ENCODE measurements at regions not wholly inside any gene's neighbourhood (a gene's known extent, or its start where the extent isn't known, plus 50 kb on each side); places are given as distances from the start of the nearest gene placed in this dataset.

DNA sequence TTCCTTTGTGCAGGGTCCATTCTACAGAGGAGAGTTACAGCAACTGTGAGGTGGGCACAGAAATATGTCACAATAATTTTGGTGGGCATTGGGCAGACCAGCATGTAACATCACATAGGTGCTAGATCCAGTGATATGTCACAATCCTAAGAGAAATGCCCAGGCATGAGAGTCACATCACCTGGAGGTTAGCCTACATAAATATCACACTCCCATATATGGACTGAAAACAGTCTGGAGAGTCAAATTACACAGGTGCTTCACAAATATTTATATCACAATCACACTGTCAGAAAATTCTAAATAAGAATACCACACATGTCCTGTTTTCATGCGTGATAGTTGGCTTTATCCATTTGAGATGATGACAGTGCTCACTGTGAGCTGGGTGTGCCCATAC lies 903.7 kb upstream of the AMELY start:
- no peak overlapping the region for H3K4me3 Mint-ChIP-seq
- H3K27me3 Mint-ChIP-seq (ENCODE audit: low read depth in 3 of 3), result no peaks in the 10 kb centered on the region
- H3K4me1 Mint-ChIP-seq, result peaks cover 25% of the 10 kb centered on the region
- TF ChIP-seq, protein P1, sequence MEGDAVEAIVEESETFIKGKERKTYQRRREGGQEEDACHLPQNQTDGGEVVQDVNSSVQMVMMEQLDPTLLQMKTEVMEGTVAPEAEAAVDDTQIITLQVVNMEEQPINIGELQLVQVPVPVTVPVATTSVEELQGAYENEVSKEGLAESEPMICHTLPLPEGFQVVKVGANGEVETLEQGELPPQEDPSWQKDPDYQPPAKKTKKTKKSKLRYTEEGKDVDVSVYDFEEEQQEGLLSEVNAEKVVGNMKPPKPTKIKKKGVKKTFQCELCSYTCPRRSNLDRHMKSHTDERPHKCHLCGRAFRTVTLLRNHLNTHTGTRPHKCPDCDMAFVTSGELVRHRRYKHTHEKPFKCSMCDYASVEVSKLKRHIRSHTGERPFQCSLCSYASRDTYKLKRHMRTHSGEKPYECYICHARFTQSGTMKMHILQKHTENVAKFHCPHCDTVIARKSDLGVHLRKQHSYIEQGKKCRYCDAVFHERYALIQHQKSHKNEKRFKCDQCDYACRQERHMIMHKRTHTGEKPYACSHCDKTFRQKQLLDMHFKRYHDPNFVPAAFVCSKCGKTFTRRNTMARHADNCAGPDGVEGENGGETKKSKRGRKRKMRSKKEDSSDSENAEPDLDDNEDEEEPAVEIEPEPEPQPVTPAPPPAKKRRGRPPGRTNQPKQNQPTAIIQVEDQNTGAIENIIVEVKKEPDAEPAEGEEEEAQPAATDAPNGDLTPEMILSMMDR (IDR thresholded peaks at IDR 0.05), result no peak
- Histone ChIP-seq H4K20me1 (ENCODE audit: insufficient read depth, low read length) (no peaks in the 10 kb centered on the region), H3K4me1 (ENCODE audit: control insufficient read depth in 1 of 2, insufficient read depth in 2 of 2, low read length in 2 of 2) (peaks cover 0 to 22% of the 10 kb centered on the region in 2 donors), H3K79me2 (ENCODE audit: insufficient read depth, low read length) (no peaks in the 10 kb centered on the region), H3K9ac (ENCODE audit: insufficient read depth, low read length, poor library complexity, severe bottlenecking) (no peak overlapping the region), H3K36me3 (replicated peaks in 1 of 2; ENCODE audit: control insufficient read depth in 1 of 2, insufficient read depth in 2 of 2, low read length in 2 of 2) (no peaks in the 10 kb centered on the region), H2AFZ (ENCODE audit: insufficient read depth, low read depth, low read length, poor library complexity, severe bottlenecking) (no peak overlapping the region), H3K4me3 (replicated peaks in 1 of 3; ENCODE audit: low read depth in 2 of 3, low read length in 3 of 3) (no peak overlapping the region), H3K9me3 (replicated peaks in 1 of 2; ENCODE audit: control insufficient read depth in 1 of 2, insufficient read depth in 1 of 2, low read length in 2 of 2) (no peaks in the 10 kb centered on the region), H3K4me2 (replicated peaks; ENCODE audit: extremely low read depth, low read length, poor library complexity, severe bottlenecking) (no peak overlapping the region), H3K27ac (ENCODE audit: low read depth in 1 of 2, low read length in 2 of 2) (no peak overlapping the region), H3K27me3 (ENCODE audit: control insufficient read depth in 2 of 2, insufficient read depth in 2 of 2, low read length in 2 of 2) (no peaks in the 10 kb centered on the region)
- no peak overlapping the region for H3K27ac Mint-ChIP-seq
- no CpG with 5 or more reads among the region's 1 CpG for WGBS (ENCODE audit: insufficient coverage)
- no peaks in the 10 kb centered on the region for H3K9me3 Mint-ChIP-seq
- no peak for DNase-seq
- intact Hi-C loops (cut with micrococcal nuclease), result no loop called here
- H3K36me3 Mint-ChIP-seq, result no peaks in the 10 kb centered on the region

DNA sequence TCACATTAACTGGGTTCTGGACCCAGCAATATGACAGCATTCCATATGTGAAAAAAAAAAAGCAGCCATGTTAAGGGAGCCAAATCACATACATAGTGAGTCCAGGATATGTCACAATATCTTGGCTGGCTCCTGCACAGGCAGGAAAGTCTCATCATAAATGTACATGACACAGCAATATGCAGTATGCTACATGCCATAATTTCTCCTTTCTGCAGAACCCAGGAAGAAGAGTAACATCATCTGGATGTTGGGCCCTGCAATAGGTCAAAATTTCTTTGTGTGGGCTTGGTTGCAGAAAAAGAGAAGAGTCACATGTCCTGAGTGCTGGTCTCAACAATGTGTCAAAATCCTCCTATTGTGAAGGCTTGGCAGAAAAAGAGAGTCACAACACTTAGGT lies 902.8 kb upstream of the AMELY start:
- no peaks in the 10 kb centered on the region for H3K79me2 ChIP-seq (ENCODE audit: insufficient read depth, low read length)
- TF ChIP-seq, protein P1 (IDR thresholded peaks at IDR 0.05), result no peak

More for the DNA sequence above, 902.8 kb upstream of the AMELY start:
- intact Hi-C loops (cut with micrococcal nuclease), result no loop called here
- Histone ChIP-seq H3K9ac (ENCODE audit: insufficient read depth, low read length, poor library complexity, severe bottlenecking) (no peak overlapping the region), H3K9me3 (replicated peaks in 1 of 2; ENCODE audit: control insufficient read depth in 1 of 2, insufficient read depth in 1 of 2, low read length in 2 of 2) (no peaks in the 10 kb centered on the region), H3K4me3 (replicated peaks in 1 of 3; ENCODE audit: low read depth in 2 of 3, low read length in 3 of 3) (no peak overlapping the region), H3K27ac (ENCODE audit: low read depth in 1 of 2, low read length in 2 of 2) (peak overlapping the region in 1 of 2 donors; percentile 43), H3K4me1 (ENCODE audit: control insufficient read depth in 1 of 2, insufficient read depth in 2 of 2, low read length in 2 of 2) (peaks cover 0 to 31% of the 10 kb centered on the region in 2 donors), H3K4me2 (replicated peaks; ENCODE audit: extremely low read depth, low read length, poor library complexity, severe bottlenecking) (no peak overlapping the region), H4K20me1 (ENCODE audit: insufficient read depth, low read length) (no peaks in the 10 kb centered on the region), H2AFZ (ENCODE audit: insufficient read depth, low read depth, low read length, poor library complexity, severe bottlenecking) (no peak overlapping the region), H3K27me3 (ENCODE audit: control insufficient read depth in 2 of 2, insufficient read depth in 2 of 2, low read length in 2 of 2) (no peaks in the 10 kb centered on the region), H3K36me3 (replicated peaks in 1 of 2; ENCODE audit: control insufficient read depth in 1 of 2, insufficient read depth in 2 of 2, low read length in 2 of 2) (no peaks in the 10 kb centered on the region)
- H3K27me3 Mint-ChIP-seq (ENCODE audit: low read depth in 3 of 3), result no peaks in the 10 kb centered on the region
- no peaks in the 10 kb centered on the region for H3K36me3 Mint-ChIP-seq
- H3K9me3 Mint-ChIP-seq, result no peaks in the 10 kb centered on the region
- peak in 2 of 3 donors; percentile 62 to 69 for DNase-seq
- no peak overlapping the region for H3K4me3 Mint-ChIP-seq
- H3K4me1 Mint-ChIP-seq, result peaks cover 31% of the 10 kb centered on the region
- H3K27ac Mint-ChIP-seq, result peak overlapping the region in 2 of 7 donors; percentile 68 to 82

Data from CD14-positive monocyte (primary cell).